ENCODE measurements at regions not wholly inside any gene's neighbourhood (a gene's known extent, or its start where the extent isn't known, plus 50 kb on each side); places are given as distances from the start of the nearest gene placed in this dataset.

- no peak for TF ChIP-seq POLR2A (IDR thresholded peaks at IDR 0.05; ENCODE audit: low read depth, low read length)
Observed at GRCh38 chr4:157754410-157754809, 418.4 kb downstream of the GASK1B start (continued).

- in situ Hi-C loops (cut with MboI), result no loop called here
- FAIRE-seq (no peak), ATAC-seq (no peak), DNase-seq (ENCODE audit: low read depth, low spot score) (no peak)
- no peaks in the 10 kb centered on the region for H3K79me2 ChIP-seq (ENCODE audit: control insufficient read depth, insufficient read depth, low read length)
- no peak overlapping the region for H2AFZ ChIP-seq (ENCODE audit: control insufficient read depth, low read depth, low read length)
- intact Hi-C loops (cut with micrococcal nuclease; ENCODE audit: unreplicated experiment), result no loop called here
- WGBS (ENCODE audit: insufficient coverage, insufficient replicate concordance, low lambda C conversion rate, missing lambda C conversion rate), result 0% methylated on average over 2 of the region's 2 CpGs
- no peak overlapping the region for H3K4me3 ChIP-seq
- H4K20me1 ChIP-seq (ENCODE audit: control insufficient read depth, insufficient read depth), result no peaks in the 10 kb centered on the region
- H3K9me3 ChIP-seq (replicated peaks; ENCODE audit: control insufficient read depth, insufficient read depth, low read length), result no peaks in the 10 kb centered on the region
- H3K27ac ChIP-seq (ENCODE audit: control insufficient read depth, insufficient read depth), result no peak overlapping the region
- H3K9ac ChIP-seq (ENCODE audit: control insufficient read depth, insufficient read depth, low read length), result no peak overlapping the region
- no peak for TF ChIP-seq TCF7 (IDR thresholded peaks at IDR 0.05; ENCODE audit: borderline replicate concordance)
- TF ChIP-seq SIX5 (IDR thresholded peaks at IDR 0.05; ENCODE audit: low read depth, low read length, severe bottlenecking), result no peak
- no peak for TF ChIP-seq HDGF (IDR thresholded peaks at IDR 0.05)
- no peak for TF ChIP-seq RELB (IDR thresholded peaks at IDR 0.05; ENCODE audit: low read depth)
- no peak for TF ChIP-seq CBX3 (IDR thresholded peaks at IDR 0.05; ENCODE audit: borderline replicate concordance, low read depth)
- no peak for TF ChIP-seq BHLHE40 (IDR thresholded peaks at IDR 0.05; ENCODE audit: borderline replicate concordance in 1 of 2, low read depth in 2 of 2, low read length in 1 of 2)
- TF ChIP-seq ATF3 (IDR thresholded peaks at IDR 0.05; ENCODE audit: borderline replicate concordance, extremely low read depth, low read depth, low read length), result no peak
- no peak for TF ChIP-seq FOS (IDR thresholded peaks at IDR 0.05; ENCODE audit: borderline replicate concordance, extremely low read depth, insufficient read length)
- no peak for TF ChIP-seq NR2C1 (IDR thresholded peaks at IDR 0.05)
- TF ChIP-seq ZNF217 (IDR thresholded peaks at IDR 0.05), result no peak
- TF ChIP-seq POU2F2 (IDR thresholded peaks at IDR 0.05; ENCODE audit: borderline replicate concordance, low read depth, low read length), result no peak
- no peak for TF ChIP-seq JUNB (IDR thresholded peaks at IDR 0.05)
- no peak for TF ChIP-seq CUX1 (IDR thresholded peaks at IDR 0.05; ENCODE audit: insufficient replicate concordance, low read depth, low read length)
- TF ChIP-seq CBFB (IDR thresholded peaks at IDR 0.05; ENCODE audit: low read depth), result no peak
- TF ChIP-seq MLLT1 (IDR thresholded peaks at IDR 0.05), result no peak
- no peaks in the 10 kb centered on the region for H3K4me1 ChIP-seq (ENCODE audit: control insufficient read depth, insufficient read depth, low read length)
- ChIA-PET CTCF (no interaction called here), SMC1A (ENCODE audit: uncharacterized antibody, unreplicated experiment) (no interaction called here), POLR2A (no interaction called here), RAD21 (ENCODE audit: unreplicated experiment) (no interaction called here)
- no TSS peak for BruUV-seq (replicated peaks)
- no peak overlapping the region for H3K4me2 ChIP-seq (ENCODE audit: control insufficient read depth, insufficient read depth)
- no peaks in the 10 kb centered on the region for H3K27me3 ChIP-seq (replicated peaks in 1 of 2; ENCODE audit: control insufficient read depth in 2 of 2, insufficient read depth in 2 of 2, low read length in 1 of 2)
- H3K36me3 ChIP-seq (ENCODE audit: control insufficient read depth in 2 of 2, insufficient read depth in 2 of 2, low read length in 1 of 2), result no peaks in the 10 kb centered on the region
Observed at GRCh38 chr4:157751631-157752030, 421.2 kb downstream of the GASK1B start.
